ENCODE measurements at regions not wholly inside any gene's neighbourhood (a gene's known extent, or its start where the extent isn't known, plus 50 kb on each side); places are given as distances from the start of the nearest gene placed in this dataset.
"Not testable (repeated sequence)": the region's sequence is repeated elsewhere in the genome, so short reads cannot be mapped to it uniquely, and the experiment has no call there.

GRCh38 chr1:169047074-169047473 is 59.4 kb upstream of the ATP1B1 start:
- in situ Hi-C loops (cut with HindIII; ENCODE audit: low pct_unique_long_range_greater_than_20kb, low sequenced_read_pairs): no loop called here
- DNase-seq (ENCODE audit: low read depth, low spot score): no peak

- DNase-seq (ENCODE audit: low read depth, low spot score): no peak
- in situ Hi-C loops (cut with HindIII; ENCODE audit: low pct_unique_long_range_greater_than_20kb, low sequenced_read_pairs): no loop called here
Measured at GRCh38 chr1:169048043-169048442, 58.4 kb upstream of the ATP1B1 start.

- in situ Hi-C loops (cut with HindIII; ENCODE audit: low pct_unique_long_range_greater_than_20kb, low sequenced_read_pairs): no loop called here
- DNase-seq (ENCODE audit: low read depth, low spot score): no peak
Measured at GRCh38 chr1:169049258-169049938, 57.1 kb upstream of the ATP1B1 start.

GRCh38 chr1:169051171-169051570 is 55.3 kb upstream of the ATP1B1 start:
- in situ Hi-C loops (cut with HindIII; ENCODE audit: low pct_unique_long_range_greater_than_20kb, low sequenced_read_pairs): no loop called here
- DNase-seq (ENCODE audit: low read depth, low spot score): no peak

- DNase-seq (ENCODE audit: low read depth, low spot score); in situ Hi-C loops (cut with HindIII; ENCODE audit: low pct_unique_long_range_greater_than_20kb, low sequenced_read_pairs): not testable (repeated sequence)
Measured at GRCh38 chr1:169052171-169052570, 54.3 kb upstream of the ATP1B1 start.

- DNase-seq (ENCODE audit: low read depth, low spot score): no peak
- in situ Hi-C loops (cut with HindIII; ENCODE audit: low pct_unique_long_range_greater_than_20kb, low sequenced_read_pairs): no loop called here
Measured at GRCh38 chr1:169052727-169053126, 53.8 kb upstream of the ATP1B1 start.

- DNase-seq (ENCODE audit: low read depth, low spot score): no peak
- in situ Hi-C loops (cut with HindIII; ENCODE audit: low pct_unique_long_range_greater_than_20kb, low sequenced_read_pairs): no loop called here
Measured at GRCh38 chr1:169053196-169053595, 53.3 kb upstream of the ATP1B1 start.

Data from SK-MEL-5 (cell line).